GM21390 (cell line): ENCODE measurements at regions not wholly inside any gene's neighbourhood (a gene's known extent, or its start where the extent isn't known, plus 50 kb on each side); places are given as distances from the start of the nearest gene placed in this dataset.
"Not testable (repeated sequence)": the region's sequence is repeated elsewhere in the genome, so short reads cannot be mapped to it uniquely, and the experiment has no call there.

Experiments used
- ATAC-seq: cut with Tn5 transposase; IDR thresholded peaks from one replicate; pipeline ENCODE4 v1.9.1; 2021; ENCODE audit not compliant: unreplicated experiment

GRCh38 chr6:110558575-110558974 is 82.2 kb upstream of the SLC22A16 start:
- no peak for ATAC-seq

GRCh38 chr6:110557199-110557598 is 80.8 kb upstream of the SLC22A16 start:
- no peak for ATAC-seq

- ATAC-seq, result no peak
Observed at GRCh38 chr6:110556317-110557110, 80.1 kb upstream of the SLC22A16 start.

- no peak for ATAC-seq
Observed at GRCh38 chr6:110554966-110555460, 78.6 kb upstream of the SLC22A16 start.

- no peak for ATAC-seq
Observed at GRCh38 chr6:110554441-110554840, 78.0 kb upstream of the SLC22A16 start.

GRCh38 chr6:110552901-110553641 is 76.7 kb upstream of the SLC22A16 start:
- no peak for ATAC-seq

GRCh38 chr6:110552076-110552475 is 75.7 kb upstream of the SLC22A16 start:
- no peak for ATAC-seq

GRCh38 chr6:110551088-110551487 is 74.7 kb upstream of the SLC22A16 start:
- no peak for ATAC-seq

GRCh38 chr6:110550353-110550752 is 73.9 kb upstream of the SLC22A16 start:
- ATAC-seq, result no peak

- no peak for ATAC-seq
Observed at GRCh38 chr6:110549277-110549676, 72.9 kb upstream of the SLC22A16 start.

GRCh38 chr6:110548110-110548847 is 71.9 kb upstream of the SLC22A16 start:
- ATAC-seq, result no peak

GRCh38 chr6:110547266-110547964 is 71.0 kb upstream of the SLC22A16 start:
- ATAC-seq, result no peak

GRCh38 chr6:110545081-110545872 is 68.9 kb upstream of the SLC22A16 start:
- no peak for ATAC-seq

- ATAC-seq, result no peak
Observed at GRCh38 chr6:110544472-110544871, 68.1 kb upstream of the SLC22A16 start.

GRCh38 chr6:110543106-110543505 is 66.7 kb upstream of the SLC22A16 start:
- ATAC-seq, result no peak

GRCh38 chr6:110542311-110543024 is 66.1 kb upstream of the SLC22A16 start:
- ATAC-seq, result no peak

- no peak for ATAC-seq
Observed at GRCh38 chr6:110541701-110542309, 65.4 kb upstream of the SLC22A16 start.

GRCh38 chr6:110539277-110540019 is 63.0 kb upstream of the SLC22A16 start:
- not testable (repeated sequence) for ATAC-seq
